ENCODE measurements at regions not wholly inside any gene's neighbourhood (a gene's known extent, or its start where the extent isn't known, plus 50 kb on each side); places are given as distances from the start of the nearest gene placed in this dataset.

- Histone ChIP-seq H3K4me3 (ENCODE audit: low read depth, low read length) (no peak overlapping the region), H3K36me3 (ENCODE audit: control insufficient read depth, insufficient read depth, low read length) (no peaks in the 10 kb centered on the region), H3K27me3 (ENCODE audit: control insufficient read depth, insufficient read depth, low read length) (no peaks in the 10 kb centered on the region)
- no peak for TF ChIP-seq CTCF (IDR thresholded peaks at IDR 0.05; ENCODE audit: insufficient read depth, low read length, poor library complexity, severe bottlenecking)
- DNase-seq (ENCODE audit: low read depth) = no peak
Measured at GRCh38 chr4:54897590-54897989, 227.8 kb downstream of the KDR start.

GRCh38 chr4:54882616-54883015 is 224.9 kb downstream of the KIT start:
- no peak for DNase-seq (ENCODE audit: low read depth)
- no peaks in the 10 kb centered on the region for H3K27me3 ChIP-seq (ENCODE audit: control insufficient read depth, insufficient read depth, low read length)
- TF ChIP-seq CTCF (IDR thresholded peaks at IDR 0.05; ENCODE audit: insufficient read depth, low read length, poor library complexity, severe bottlenecking) = no peak

GRCh38 chr4:54879576-54879975 is 221.8 kb downstream of the KIT start:
- no peaks in the 10 kb centered on the region for H3K36me3 ChIP-seq (ENCODE audit: control insufficient read depth, insufficient read depth, low read length)
- DNase-seq (ENCODE audit: low read depth) = no peak
- no peak overlapping the region for H3K4me3 ChIP-seq (ENCODE audit: low read depth, low read length)
- no peaks in the 10 kb centered on the region for H3K27me3 ChIP-seq (ENCODE audit: control insufficient read depth, insufficient read depth, low read length)
- no peak for TF ChIP-seq CTCF (IDR thresholded peaks at IDR 0.05; ENCODE audit: insufficient read depth, low read length, poor library complexity, severe bottlenecking)

More at GRCh38 chr4:54882616-54883015, 224.9 kb downstream of the KIT start:
- no peak overlapping the region for H3K4me3 ChIP-seq (ENCODE audit: low read depth, low read length)
- H3K36me3 ChIP-seq (ENCODE audit: control insufficient read depth, insufficient read depth, low read length) = no peaks in the 10 kb centered on the region

- no peaks in the 10 kb centered on the region for H3K27me3 ChIP-seq (ENCODE audit: control insufficient read depth, insufficient read depth, low read length)
- no peak for TF ChIP-seq CTCF (IDR thresholded peaks at IDR 0.05; ENCODE audit: insufficient read depth, low read length, poor library complexity, severe bottlenecking)
- H3K4me3 ChIP-seq (ENCODE audit: low read depth, low read length) = no peak overlapping the region
- DNase-seq (ENCODE audit: low read depth) = no peak
- no peaks in the 10 kb centered on the region for H3K36me3 ChIP-seq (ENCODE audit: control insufficient read depth, insufficient read depth, low read length)
Measured at GRCh38 chr4:54877006-54877405, 219.2 kb downstream of the KIT start.

- no peak for DNase-seq (ENCODE audit: low read depth)
- TF ChIP-seq CTCF (IDR thresholded peaks at IDR 0.05; ENCODE audit: insufficient read depth, low read length, poor library complexity, severe bottlenecking) = no peak
Measured at GRCh38 chr4:54872261-54872660, 214.5 kb downstream of the KIT start.

GRCh38 chr4:54863571-54864255 is 206.0 kb downstream of the KIT start:
- no peak overlapping the region for H3K4me3 ChIP-seq (ENCODE audit: low read depth, low read length)
- no peaks in the 10 kb centered on the region for H3K36me3 ChIP-seq (ENCODE audit: control insufficient read depth, insufficient read depth, low read length)
- no peaks in the 10 kb centered on the region for H3K27me3 ChIP-seq (ENCODE audit: control insufficient read depth, insufficient read depth, low read length)
- no peak for DNase-seq (ENCODE audit: low read depth)
- no peak for TF ChIP-seq CTCF (IDR thresholded peaks at IDR 0.05; ENCODE audit: insufficient read depth, low read length, poor library complexity, severe bottlenecking)

More at GRCh38 chr4:54872261-54872660, 214.5 kb downstream of the KIT start:
- Histone ChIP-seq H3K27me3 (ENCODE audit: control insufficient read depth, insufficient read depth, low read length) (no peaks in the 10 kb centered on the region), H3K36me3 (ENCODE audit: control insufficient read depth, insufficient read depth, low read length) (no peaks in the 10 kb centered on the region), H3K4me3 (ENCODE audit: low read depth, low read length) (no peak overlapping the region)

Measured in kidney epithelial cell (primary cell).